Hepatocyte (in vitro differentiated cells): ENCODE measurements at regions not wholly inside any gene's neighbourhood (a gene's known extent, or its start where the extent isn't known, plus 50 kb on each side); places are given as distances from the start of the nearest gene placed in this dataset.

ENCODE experiments used
- EZH2 ChIP-seq: fragments of 200-600 bp; sonication (generic); IDR thresholded peaks from 2 replicates; pipeline ENCODE4 v1.6.1; 2016; ENCODE audit warnings: antibody characterized with exemption, mild to moderate bottlenecking, borderline replicate concordance
- EZH2phosphoT487 ChIP-seq: fragments of 200-600 bp; sonication (generic); IDR thresholded peaks from one replicate; pipeline ENCODE4 v1.6.1; 2018; ENCODE audit warnings: antibody characterized with exemption, mild to moderate bottlenecking, low read depth, moderate library complexity; ENCODE audit not compliant: unreplicated experiment, severe bottlenecking
- TF ChIP-seq, protein P1 (sequence below): fragments of 200-600 bp; sonication (generic); IDR thresholded peaks from 2 replicates; pipeline ENCODE4 v1.5.1; 2016; ENCODE audit warnings: antibody characterized with exemption, mild to moderate bottlenecking; ENCODE audit not compliant: poor library complexity

DNA sequence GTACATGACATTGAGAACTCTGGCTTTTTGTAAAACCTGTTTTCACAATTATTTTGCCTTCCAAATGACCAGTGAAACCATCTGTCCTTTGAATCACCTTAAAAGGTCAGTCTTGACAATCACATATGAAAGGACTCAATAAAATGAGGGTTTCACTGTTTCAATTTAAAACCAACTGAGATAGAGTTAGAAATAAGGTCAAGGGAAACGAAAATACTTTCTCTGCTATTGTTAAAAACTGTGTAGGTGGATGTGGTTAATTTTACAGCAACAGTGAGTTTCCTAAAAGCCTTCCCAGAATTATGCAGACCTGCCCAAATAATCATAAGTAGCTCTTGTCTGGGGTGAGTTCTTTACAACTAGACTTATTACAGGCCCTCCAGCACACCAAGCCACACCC is 839.9 kb downstream of the RAB28 start:
- TF ChIP-seq, protein P1, sequence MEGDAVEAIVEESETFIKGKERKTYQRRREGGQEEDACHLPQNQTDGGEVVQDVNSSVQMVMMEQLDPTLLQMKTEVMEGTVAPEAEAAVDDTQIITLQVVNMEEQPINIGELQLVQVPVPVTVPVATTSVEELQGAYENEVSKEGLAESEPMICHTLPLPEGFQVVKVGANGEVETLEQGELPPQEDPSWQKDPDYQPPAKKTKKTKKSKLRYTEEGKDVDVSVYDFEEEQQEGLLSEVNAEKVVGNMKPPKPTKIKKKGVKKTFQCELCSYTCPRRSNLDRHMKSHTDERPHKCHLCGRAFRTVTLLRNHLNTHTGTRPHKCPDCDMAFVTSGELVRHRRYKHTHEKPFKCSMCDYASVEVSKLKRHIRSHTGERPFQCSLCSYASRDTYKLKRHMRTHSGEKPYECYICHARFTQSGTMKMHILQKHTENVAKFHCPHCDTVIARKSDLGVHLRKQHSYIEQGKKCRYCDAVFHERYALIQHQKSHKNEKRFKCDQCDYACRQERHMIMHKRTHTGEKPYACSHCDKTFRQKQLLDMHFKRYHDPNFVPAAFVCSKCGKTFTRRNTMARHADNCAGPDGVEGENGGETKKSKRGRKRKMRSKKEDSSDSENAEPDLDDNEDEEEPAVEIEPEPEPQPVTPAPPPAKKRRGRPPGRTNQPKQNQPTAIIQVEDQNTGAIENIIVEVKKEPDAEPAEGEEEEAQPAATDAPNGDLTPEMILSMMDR, result no peak
- no peak for TF ChIP-seq EZH2
- TF ChIP-seq EZH2phosphoT487, result no peak
